ENCODE measurements at regions not wholly inside any gene's neighbourhood (a gene's known extent, or its start where the extent isn't known, plus 50 kb on each side); places are given as distances from the start of the nearest gene placed in this dataset.

DNA sequence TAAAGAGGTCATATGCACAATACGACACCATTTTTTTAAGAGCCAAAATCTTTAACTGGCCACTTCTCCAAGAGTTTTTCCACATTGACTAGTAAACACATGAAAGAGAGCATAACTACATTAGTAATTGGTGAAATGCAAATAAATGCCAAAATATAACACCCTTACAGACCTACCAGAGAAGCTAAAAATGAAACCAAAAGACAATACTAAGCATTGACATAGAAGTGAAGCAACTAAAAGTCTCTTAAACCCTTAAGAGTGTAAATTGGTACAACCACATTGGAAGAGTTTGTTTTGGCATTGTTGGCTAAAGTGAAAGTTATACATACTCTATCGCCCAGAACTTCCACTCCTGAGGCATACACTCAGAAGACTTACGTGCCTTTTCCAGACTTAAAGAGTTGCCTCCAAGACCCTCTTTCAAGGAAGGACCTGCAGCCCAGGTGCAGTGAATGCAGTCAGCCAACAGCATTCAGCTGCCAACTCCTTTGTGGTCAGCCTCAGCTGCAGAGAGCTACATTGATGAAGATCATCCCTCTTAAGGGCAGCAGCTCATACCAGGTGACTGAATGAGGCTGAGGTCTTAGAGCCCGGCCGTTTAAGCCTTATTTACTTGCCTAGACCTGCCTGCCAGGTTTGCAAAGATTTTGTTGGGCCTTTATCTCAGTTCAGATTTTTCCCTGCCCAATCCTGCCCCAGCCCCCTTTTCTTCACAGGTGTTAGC, 839.1 kb upstream of the ADGRL2 start:
- no peak for TF ChIP-seq RXRA (IDR thresholded peaks at IDR 0.05; ENCODE audit: insufficient read depth, low read depth, low read length)
- TF ChIP-seq, protein P1, sequence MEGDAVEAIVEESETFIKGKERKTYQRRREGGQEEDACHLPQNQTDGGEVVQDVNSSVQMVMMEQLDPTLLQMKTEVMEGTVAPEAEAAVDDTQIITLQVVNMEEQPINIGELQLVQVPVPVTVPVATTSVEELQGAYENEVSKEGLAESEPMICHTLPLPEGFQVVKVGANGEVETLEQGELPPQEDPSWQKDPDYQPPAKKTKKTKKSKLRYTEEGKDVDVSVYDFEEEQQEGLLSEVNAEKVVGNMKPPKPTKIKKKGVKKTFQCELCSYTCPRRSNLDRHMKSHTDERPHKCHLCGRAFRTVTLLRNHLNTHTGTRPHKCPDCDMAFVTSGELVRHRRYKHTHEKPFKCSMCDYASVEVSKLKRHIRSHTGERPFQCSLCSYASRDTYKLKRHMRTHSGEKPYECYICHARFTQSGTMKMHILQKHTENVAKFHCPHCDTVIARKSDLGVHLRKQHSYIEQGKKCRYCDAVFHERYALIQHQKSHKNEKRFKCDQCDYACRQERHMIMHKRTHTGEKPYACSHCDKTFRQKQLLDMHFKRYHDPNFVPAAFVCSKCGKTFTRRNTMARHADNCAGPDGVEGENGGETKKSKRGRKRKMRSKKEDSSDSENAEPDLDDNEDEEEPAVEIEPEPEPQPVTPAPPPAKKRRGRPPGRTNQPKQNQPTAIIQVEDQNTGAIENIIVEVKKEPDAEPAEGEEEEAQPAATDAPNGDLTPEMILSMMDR (IDR thresholded peaks at IDR 0.05; ENCODE audit: control extremely low read depth in 1 of 3, insufficient read depth in 1 of 3, low read depth in 1 of 3, low read length in 3 of 3): no peak
- TF ChIP-seq EZH2 (IDR thresholded peaks at IDR 0.05; ENCODE audit: low read depth, low read length, severe bottlenecking): no peak

Measured in H1 (cell line).